ENCODE measurements at regions not wholly inside any gene's neighbourhood (a gene's known extent, or its start where the extent isn't known, plus 50 kb on each side); places are given as distances from the start of the nearest gene placed in this dataset.

- TF ChIP-seq POLR2A (IDR thresholded peaks at IDR 0.05) = no peak
- TF ChIP-seq CTCF (IDR thresholded peaks at IDR 0.05) = no peak
Observed at GRCh38 chr10:25084447-25084846, 68.0 kb downstream of the THNSL1 start.
